ENCODE measurements at regions not wholly inside any gene's neighbourhood (a gene's known extent, or its start where the extent isn't known, plus 50 kb on each side); places are given as distances from the start of the nearest gene placed in this dataset.
A peak's percentile ranks its signal among the peaks of the same experiment; 100 is the strongest.
"Not testable (repeated sequence)": the region's sequence is repeated elsewhere in the genome, so short reads cannot be mapped to it uniquely, and the experiment has no call there.

- 71% methylated on average over 2 of the region's 4 CpGs for WGBS (ENCODE audit: insufficient coverage)
- H3K27me3 ChIP-seq (ENCODE audit: control insufficient read depth, insufficient read depth, low read length), result no peaks in the 10 kb centered on the region
- H3K4me1 ChIP-seq (ENCODE audit: control insufficient read depth, insufficient read depth, low read length), result peaks cover 9% of the 10 kb centered on the region
- DNase-seq, result no peak
- peak overlapping the region; percentile 51 for H3K27ac ChIP-seq (ENCODE audit: low read length)
- H3K4me3 ChIP-seq (ENCODE audit: low read length), result no peak overlapping the region
- H3K9me3 ChIP-seq (replicated peaks; ENCODE audit: control insufficient read depth, low read depth, low read length), result no peaks in the 10 kb centered on the region
- H3K36me3 ChIP-seq (ENCODE audit: control insufficient read depth, insufficient read depth, low read length), result no peaks in the 10 kb centered on the region
These were observed 260.1 kb upstream of the CTNNB1 start for GRCh38 chr3:40939030-40939740.

DNA sequence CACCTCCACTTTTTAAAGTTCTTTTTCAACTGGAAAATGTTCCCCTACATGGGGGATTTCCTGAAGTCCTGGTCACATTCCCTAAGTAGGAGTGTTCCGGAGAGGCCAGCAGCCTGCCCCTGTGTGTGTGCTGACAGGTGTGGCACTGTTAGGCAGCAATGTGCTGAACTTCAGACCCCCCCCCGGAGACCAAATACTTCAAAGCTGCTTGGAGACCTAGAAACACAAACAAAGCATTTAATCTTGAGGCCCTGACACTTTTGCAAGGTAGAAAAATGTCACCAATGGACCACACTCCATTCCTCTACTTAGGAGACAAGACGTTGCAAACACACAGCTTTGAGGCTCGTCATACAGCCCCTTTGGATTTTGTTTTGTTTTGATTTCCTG is 259.6 kb upstream of the CTNNB1 start:
- peaks cover 9% of the 10 kb centered on the region for H3K4me1 ChIP-seq (ENCODE audit: control insufficient read depth, insufficient read depth, low read length)
- H3K27ac ChIP-seq (ENCODE audit: low read length), result peak overlapping the region; percentile 49
- H3K27me3 ChIP-seq (ENCODE audit: control insufficient read depth, insufficient read depth, low read length), result no peaks in the 10 kb centered on the region
- H3K9me3 ChIP-seq (replicated peaks; ENCODE audit: control insufficient read depth, low read depth, low read length), result no peaks in the 10 kb centered on the region
- H3K36me3 ChIP-seq (ENCODE audit: control insufficient read depth, insufficient read depth, low read length), result no peaks in the 10 kb centered on the region
- no CpG with 5 or more reads among the region's 4 CpGs for WGBS (ENCODE audit: insufficient coverage)
- DNase-seq, result peak; percentile 24
- no peak overlapping the region for H3K4me3 ChIP-seq (ENCODE audit: low read length)

- no peak overlapping the region for H3K4me3 ChIP-seq (ENCODE audit: low read length)
- DNase-seq, result no peak
- no peaks in the 10 kb centered on the region for H3K27me3 ChIP-seq (ENCODE audit: control insufficient read depth, insufficient read depth, low read length)
- H3K27ac ChIP-seq (ENCODE audit: low read length), result no peak overlapping the region
- no CpG with 5 or more reads among the region's 2 CpGs for WGBS (ENCODE audit: insufficient coverage)
- no peaks in the 10 kb centered on the region for H3K9me3 ChIP-seq (replicated peaks; ENCODE audit: control insufficient read depth, low read depth, low read length)
- H3K36me3 ChIP-seq (ENCODE audit: control insufficient read depth, insufficient read depth, low read length), result no peaks in the 10 kb centered on the region
- H3K4me1 ChIP-seq (ENCODE audit: control insufficient read depth, insufficient read depth, low read length), result peaks cover 9% of the 10 kb centered on the region
These were observed 258.7 kb upstream of the CTNNB1 start for GRCh38 chr3:40940651-40941050.

DNA sequence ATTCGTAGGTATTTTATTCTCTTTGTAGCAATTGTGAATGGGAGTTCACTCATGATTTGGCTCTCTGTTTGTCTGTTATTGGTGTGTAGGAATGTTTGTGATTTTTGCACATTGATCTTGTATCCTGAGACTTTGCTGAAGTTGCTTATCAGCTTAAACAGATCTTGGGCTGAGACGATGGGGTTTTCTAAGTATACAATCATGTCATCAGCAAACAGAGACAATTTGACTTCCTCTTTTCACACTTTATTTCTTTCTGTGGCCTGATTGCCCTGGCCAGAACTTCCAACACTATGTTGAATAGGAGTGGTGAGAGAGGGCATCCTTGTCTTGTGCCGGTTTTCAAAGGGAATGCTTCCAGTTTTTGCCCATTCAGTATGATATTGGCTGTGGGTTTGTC is 252.3 kb upstream of the CTNNB1 start:
- not testable (repeated sequence) for H3K36me3 ChIP-seq (ENCODE audit: control insufficient read depth, insufficient read depth, low read length); H3K4me3 ChIP-seq (ENCODE audit: low read length); H3K27ac ChIP-seq (ENCODE audit: low read length); H3K27me3 ChIP-seq (ENCODE audit: control insufficient read depth, insufficient read depth, low read length); H3K9me3 ChIP-seq (replicated peaks; ENCODE audit: control insufficient read depth, low read depth, low read length); DNase-seq; H3K4me1 ChIP-seq (ENCODE audit: control insufficient read depth, insufficient read depth, low read length)
- no CpG with 5 or more reads among the region's 3 CpGs for WGBS (ENCODE audit: insufficient coverage)

DNA sequence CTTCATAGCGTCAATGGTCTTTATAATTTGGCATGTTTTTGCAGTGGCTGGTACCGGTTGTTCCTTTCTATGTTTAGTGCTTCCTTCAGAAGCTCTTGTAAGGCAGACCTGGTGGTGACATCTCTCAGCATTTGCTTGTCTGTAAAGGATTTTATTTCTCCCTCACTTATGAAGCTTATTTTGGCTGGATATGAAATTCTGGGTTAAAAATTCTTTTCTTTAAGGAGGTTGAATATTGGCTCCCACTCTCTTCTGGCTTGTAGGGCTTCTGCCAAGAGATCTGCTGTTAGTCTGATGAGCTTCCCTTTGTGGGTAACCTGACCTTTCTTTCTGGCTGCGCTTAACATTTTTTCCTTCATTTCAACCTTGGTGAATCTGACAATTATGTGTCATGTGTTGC is 250.0 kb upstream of the CTNNB1 start:
- H3K27ac ChIP-seq (ENCODE audit: low read length); H3K4me3 ChIP-seq (ENCODE audit: low read length); H3K27me3 ChIP-seq (ENCODE audit: control insufficient read depth, insufficient read depth, low read length); H3K9me3 ChIP-seq (replicated peaks; ENCODE audit: control insufficient read depth, low read depth, low read length); H3K36me3 ChIP-seq (ENCODE audit: control insufficient read depth, insufficient read depth, low read length); H3K4me1 ChIP-seq (ENCODE audit: control insufficient read depth, insufficient read depth, low read length); DNase-seq: not testable (repeated sequence)
- WGBS (ENCODE audit: insufficient coverage), result no CpG with 5 or more reads among the region's 3 CpGs

- no peak for DNase-seq
These were observed 247.7 kb upstream of the CTNNB1 start for GRCh38 chr3:40951636-40952035.

DNA sequence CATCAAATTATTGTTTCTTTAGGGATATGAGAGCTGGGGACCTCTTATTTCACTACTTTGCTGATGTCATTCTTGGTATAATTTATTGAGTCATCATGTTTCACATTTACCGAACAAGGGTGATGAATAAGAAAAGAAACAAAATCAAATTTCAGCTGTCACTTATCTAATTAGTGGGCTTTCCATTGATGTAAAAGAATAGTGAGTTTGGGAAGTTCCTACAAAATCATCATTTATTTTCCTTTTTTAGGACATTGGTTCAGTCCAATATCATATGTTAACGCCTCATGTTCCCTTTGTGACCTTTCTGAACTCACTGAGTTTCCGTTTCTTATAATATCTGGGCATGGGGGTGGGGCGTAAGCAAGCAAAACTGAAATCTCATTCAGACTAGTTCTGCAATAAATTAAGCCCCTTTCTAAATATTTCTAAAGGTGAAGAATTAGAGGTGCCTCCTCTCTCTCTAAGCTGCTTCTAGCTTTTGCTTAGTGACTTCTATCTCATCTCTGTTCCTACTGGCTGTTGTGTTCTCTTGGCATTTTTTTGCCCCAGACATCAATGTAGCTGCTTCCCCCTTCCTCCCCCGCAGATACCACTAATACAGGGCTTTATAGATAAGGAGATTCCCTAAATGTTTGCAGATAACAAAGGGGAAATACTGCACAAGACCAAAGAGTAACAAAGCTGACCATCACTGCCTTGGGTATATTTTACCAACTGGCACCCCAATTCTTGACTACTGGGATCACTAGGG is 238.0 kb upstream of the CTNNB1 start:
- Histone ChIP-seq H3K9me3 (replicated peaks; ENCODE audit: control insufficient read depth, low read depth, low read length) (peaks cover 5% of the 10 kb centered on the region), H3K27me3 (ENCODE audit: control insufficient read depth, insufficient read depth, low read length) (no peaks in the 10 kb centered on the region), H3K4me1 (ENCODE audit: control insufficient read depth, insufficient read depth, low read length) (no peaks in the 10 kb centered on the region), H3K4me3 (ENCODE audit: low read length) (no peak overlapping the region), H3K36me3 (ENCODE audit: control insufficient read depth, insufficient read depth, low read length) (no peaks in the 10 kb centered on the region), H3K27ac (ENCODE audit: low read length) (no peak overlapping the region)
- no peak for DNase-seq
- WGBS (ENCODE audit: insufficient coverage), result no CpG with 5 or more reads among the region's 5 CpGs

More at GRCh38 chr3:40951636-40952035, 247.7 kb upstream of the CTNNB1 start:
- peaks cover 3% of the 10 kb centered on the region for H3K9me3 ChIP-seq (replicated peaks; ENCODE audit: control insufficient read depth, low read depth, low read length)
- no peaks in the 10 kb centered on the region for H3K4me1 ChIP-seq (ENCODE audit: control insufficient read depth, insufficient read depth, low read length)
- no peak overlapping the region for H3K27ac ChIP-seq (ENCODE audit: low read length)
- no peaks in the 10 kb centered on the region for H3K27me3 ChIP-seq (ENCODE audit: control insufficient read depth, insufficient read depth, low read length)
- H3K4me3 ChIP-seq (ENCODE audit: low read length), result no peak overlapping the region
- H3K36me3 ChIP-seq (ENCODE audit: control insufficient read depth, insufficient read depth, low read length), result no peaks in the 10 kb centered on the region

DNA sequence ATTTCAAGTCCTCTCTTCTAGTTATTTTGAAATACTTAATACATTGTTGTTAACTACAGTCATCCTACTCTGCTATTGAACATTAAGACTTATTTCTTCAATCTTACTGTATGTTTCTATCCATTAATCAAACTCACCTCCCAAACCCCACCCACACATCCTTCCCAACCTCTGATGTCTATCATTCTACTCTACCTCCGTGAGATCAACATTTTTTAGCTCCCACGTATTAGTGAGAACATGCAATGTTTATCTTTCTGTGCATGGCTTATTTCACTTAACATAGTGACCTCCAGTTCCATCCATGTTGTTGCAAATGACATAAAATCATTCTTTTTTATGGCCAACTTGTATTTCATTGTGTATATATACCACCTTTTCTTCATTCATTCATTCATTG is 236.6 kb upstream of the CTNNB1 start:
- no peak for DNase-seq
- H3K4me1 ChIP-seq (ENCODE audit: control insufficient read depth, insufficient read depth, low read length), result no peaks in the 10 kb centered on the region
- WGBS (ENCODE audit: insufficient coverage), result no CpG with 5 or more reads among the region's 2 CpGs
- no peak overlapping the region for H3K4me3 ChIP-seq (ENCODE audit: low read length)
- no peak overlapping the region for H3K27ac ChIP-seq (ENCODE audit: low read length)
- peaks cover 5% of the 10 kb centered on the region for H3K9me3 ChIP-seq (replicated peaks; ENCODE audit: control insufficient read depth, low read depth, low read length)
- no peaks in the 10 kb centered on the region for H3K36me3 ChIP-seq (ENCODE audit: control insufficient read depth, insufficient read depth, low read length)
- no peaks in the 10 kb centered on the region for H3K27me3 ChIP-seq (ENCODE audit: control insufficient read depth, insufficient read depth, low read length)

- Histone ChIP-seq H3K27ac (ENCODE audit: low read length) (no peak overlapping the region), H3K9me3 (replicated peaks; ENCODE audit: control insufficient read depth, low read depth, low read length) (peaks cover 4% of the 10 kb centered on the region), H3K4me1 (ENCODE audit: control insufficient read depth, insufficient read depth, low read length) (peaks cover 31% of the 10 kb centered on the region), H3K36me3 (ENCODE audit: control insufficient read depth, insufficient read depth, low read length) (no peaks in the 10 kb centered on the region), H3K4me3 (ENCODE audit: low read length) (no peak overlapping the region), H3K27me3 (ENCODE audit: control insufficient read depth, insufficient read depth, low read length) (no peaks in the 10 kb centered on the region)
- no CpG with 5 or more reads among the region's 1 CpG for WGBS (ENCODE audit: insufficient coverage)
- no peak for DNase-seq
These were observed 230.6 kb upstream of the CTNNB1 start for GRCh38 chr3:40968666-40969065.

DNA sequence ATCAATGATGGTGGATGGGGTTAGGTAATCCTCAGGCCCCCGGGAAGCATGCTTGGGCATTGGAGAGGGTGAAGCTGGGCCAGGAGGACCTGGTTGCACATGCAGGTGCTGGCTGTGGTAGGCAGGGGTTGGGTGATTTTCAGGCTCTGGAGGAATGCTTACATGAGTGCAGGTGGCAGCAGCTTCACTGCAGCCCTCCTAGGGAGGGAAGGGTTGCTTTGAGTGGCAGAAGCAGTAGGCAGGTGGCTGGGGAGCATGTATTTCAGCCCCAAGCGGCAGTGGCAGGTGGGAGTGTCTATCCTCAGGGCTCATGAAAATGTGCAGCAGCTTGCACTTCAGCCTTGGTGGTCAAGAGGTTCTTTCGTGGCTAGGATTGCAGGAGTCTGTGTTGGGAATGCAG is 230.0 kb upstream of the CTNNB1 start:
- H3K27ac ChIP-seq (ENCODE audit: low read length), result no peak overlapping the region
- H3K4me3 ChIP-seq (ENCODE audit: low read length), result no peak overlapping the region
- 86% methylated on average over 2 of the region's 3 CpGs for WGBS (ENCODE audit: insufficient coverage)
- H3K27me3 ChIP-seq (ENCODE audit: control insufficient read depth, insufficient read depth, low read length), result no peaks in the 10 kb centered on the region
- H3K4me1 ChIP-seq (ENCODE audit: control insufficient read depth, insufficient read depth, low read length), result peaks cover 34% of the 10 kb centered on the region
- no peaks in the 10 kb centered on the region for H3K9me3 ChIP-seq (replicated peaks; ENCODE audit: control insufficient read depth, low read depth, low read length)
- DNase-seq, result peak; percentile 16
- H3K36me3 ChIP-seq (ENCODE audit: control insufficient read depth, insufficient read depth, low read length), result no peaks in the 10 kb centered on the region

Measured in muscle of leg (tissue), 3 donors.